IMR-90 (cell line): ENCODE measurements at regions not wholly inside any gene's neighbourhood (a gene's known extent, or its start where the extent isn't known, plus 50 kb on each side); places are given as distances from the start of the nearest gene placed in this dataset.

Source experiments
- ATAC-seq: fragments of 200-7000 bp; cut with Tn5 transposase; 2 replicates; pipeline ENCODE4 v1.9.1; 2020; ENCODE audit warnings: low read depth, mild to moderate bottlenecking, moderate library complexity
- BruUV-seq: library from RNA; stranded (reverse); fragments of 400-500 nt; replicated peaks from 2 replicates; lab custom pipeline; 2021; lab: Mats Ljungman, UMichigan
- CTCF ChIA-PET: fragments of 300-600 bp; formaldehyde crosslinking; extraction: SDS; loops from one replicate; lab custom pipeline; 2021; ENCODE audit warnings: antibody characterized with exemption; lab: Yijun Ruan, JAX
- POLR2A ChIA-PET: fragments of 300-600 bp; sonication (Branson Sonifier 250); formaldehyde crosslinking; loops from one replicate; lab custom pipeline; 2022; ENCODE audit warnings: antibody characterized with exemption; ENCODE audit not compliant: unreplicated experiment; lab: Charles Lee
- DNase-seq: peaks from one replicate; pipeline ENCODE4 v3.0.0; 2013
- H2AFZ ChIP-seq: replicated peaks from 2 replicates; pipeline ENCODE3; 2013; ENCODE audit warnings: low read length, mild to moderate bottlenecking; ENCODE audit not compliant: poor library complexity
- H2AK5ac ChIP-seq: 2 replicates; pipeline ENCODE4 v1.6.1; 2013; ENCODE audit warnings: low read depth, low read length, inconsistent platforms
- H2AK9ac ChIP-seq: replicated peaks from 2 replicates; pipeline ENCODE3; 2013; ENCODE audit warnings: mild to moderate bottlenecking, low read depth, low read length, moderate library complexity; ENCODE audit not compliant: poor library complexity
- H2BK120ac ChIP-seq: 2 replicates; pipeline ENCODE4 v1.6.1; 2013; ENCODE audit warnings: low read depth, low read length, inconsistent platforms
- H2BK15ac ChIP-seq: 3 replicates; pipeline ENCODE4 v1.6.1; 2013; ENCODE audit warnings: low read depth, low read length, inconsistent platforms
- H2BK20ac ChIP-seq: 2 replicates; pipeline ENCODE4 v1.6.1; 2013; ENCODE audit warnings: low read depth, mild to moderate bottlenecking, inconsistent platforms, low read length, moderate library complexity
- H2BK5ac ChIP-seq: 2 replicates; pipeline ENCODE4 v1.6.1; 2013; ENCODE audit warnings: mild to moderate bottlenecking, low read depth, low read length, inconsistent platforms; ENCODE audit not compliant: poor library complexity, severe bottlenecking
- H3K14ac ChIP-seq: replicated peaks from 2 replicates; pipeline ENCODE4 v1.6.1; 2013; ENCODE audit warnings: low read depth, low read length, inconsistent platforms
- H3K18ac ChIP-seq: 2 replicates; pipeline ENCODE4 v1.6.1; 2013; ENCODE audit warnings: low read depth, low read length, control low read depth
- H3K23ac ChIP-seq: 2 replicates; pipeline ENCODE4 v1.6.1; 2013; ENCODE audit warnings: low read depth, low read length, inconsistent platforms
- H3K27ac ChIP-seq: 2 replicates; pipeline ENCODE4 v1.5.1; 2013; ENCODE audit warnings: mild to moderate bottlenecking, control low read depth, low read length; ENCODE audit not compliant: insufficient read depth
- H3K27me3 ChIP-seq: 2 replicates; pipeline ENCODE4 v1.6.1; 2013; ENCODE audit warnings: low read length; ENCODE audit not compliant: control insufficient read depth, insufficient read depth
- H3K36me3 ChIP-seq: 2 replicates; pipeline ENCODE4 v1.6.1; 2013; ENCODE audit warnings: low read length, mixed read lengths; ENCODE audit not compliant: control insufficient read depth, insufficient read depth
- H3K4ac ChIP-seq: 2 replicates; pipeline ENCODE4 v1.6.1; 2013; ENCODE audit warnings: low read depth, low read length, inconsistent platforms
- H3K4me1 ChIP-seq: 2 replicates; pipeline ENCODE4 v1.6.1; 2013; ENCODE audit warnings: low read length, mixed read lengths; ENCODE audit not compliant: control insufficient read depth, insufficient read depth
- H3K4me2 ChIP-seq: 2 replicates; pipeline ENCODE4 v1.6.1; 2013; ENCODE audit warnings: low read depth, mild to moderate bottlenecking, control low read depth, low read length, moderate library complexity
- H3K4me3 ChIP-seq: 2 replicates; pipeline ENCODE4 v1.5.1; 2013; ENCODE audit warnings: low read depth, mild to moderate bottlenecking, control low read depth, low read length, moderate library complexity; ENCODE audit not compliant: insufficient read depth
- H3K56ac ChIP-seq: 2 replicates; pipeline ENCODE4 v1.6.1; 2013; ENCODE audit warnings: low read length, inconsistent platforms; ENCODE audit not compliant: insufficient read depth; ENCODE audit errors: extremely low read depth
- H3K79me1 ChIP-seq, 2 experiments: 2 replicates each; pipeline ENCODE4 v1.6.1; 2013; ENCODE audit warnings: low read length in 2 of 2, inconsistent platforms in 1 of 2, low read depth in 1 of 2
- H3K9ac ChIP-seq: 2 replicates; pipeline ENCODE4 v1.6.1; 2013; ENCODE audit warnings: low read depth, low read length, control low read depth
- H3K9me1 ChIP-seq: 2 replicates; pipeline ENCODE4 v1.6.1; 2013; ENCODE audit warnings: low read length, inconsistent platforms; ENCODE audit not compliant: insufficient read depth
- H3K9me3 ChIP-seq: 2 replicates; pipeline ENCODE4 v1.6.1; 2013; ENCODE audit warnings: low read length; ENCODE audit not compliant: control insufficient read depth, insufficient read depth
- H4K20me1 ChIP-seq: 2 replicates; pipeline ENCODE4 v1.6.1; 2013; ENCODE audit warnings: low read length, inconsistent platforms; ENCODE audit not compliant: insufficient read depth
- H4K5ac ChIP-seq: 2 replicates; pipeline ENCODE4 v1.6.1; 2013; ENCODE audit warnings: mild to moderate bottlenecking, low read depth, low read length, control low read depth
- H4K8ac ChIP-seq, 2 experiments: 2 replicates each; pipeline ENCODE4 v1.6.1; 2013; ENCODE audit warnings: low read depth in 2 of 2, low read length in 2 of 2, control low read depth in 1 of 2, inconsistent platforms in 1 of 2
- H4K91ac ChIP-seq: 2 replicates; pipeline ENCODE4 v1.6.1; 2013; ENCODE audit warnings: low read depth, low read length, inconsistent platforms; ENCODE audit not compliant: insufficient read depth
- BHLHE40 ChIP-seq: fragments of 150-350 bp; IDR thresholded peaks from 2 replicates; pipeline ENCODE4 v1.6.1; 2016; ENCODE audit warnings: mild to moderate bottlenecking, low read depth, low read length
- CEBPB ChIP-seq: IDR thresholded peaks from 2 replicates; pipeline ENCODE4 v1.6.1; 2012; ENCODE audit warnings: low read depth, low read length, improper control_type of control experiment
- CHD1 ChIP-seq: IDR thresholded peaks from 2 replicates; pipeline ENCODE4 v1.6.1; 2012; ENCODE audit warnings: low read depth, low read length, improper control_type of control experiment
- FOS ChIP-seq: fragments of 150-350 bp; IDR thresholded peaks from 2 replicates; pipeline ENCODE4 v1.6.1; 2016; ENCODE audit warnings: low read depth, low read length
- MAFK ChIP-seq: IDR thresholded peaks from 2 replicates; pipeline ENCODE4 v1.6.1; 2012; ENCODE audit warnings: low read depth, low read length, improper control_type of control experiment
- MAZ ChIP-seq: IDR thresholded peaks from 2 replicates; pipeline ENCODE4 v1.6.1; 2012; ENCODE audit warnings: low read depth, mild to moderate bottlenecking, low read length, improper control_type of control experiment, moderate library complexity, borderline replicate concordance
- MXI1 ChIP-seq: IDR thresholded peaks from 2 replicates; pipeline ENCODE4 v1.6.1; 2012; ENCODE audit warnings: low read depth, mild to moderate bottlenecking, low read length, moderate library complexity, borderline replicate concordance
- NFE2L2 ChIP-seq: fragments of 150-350 bp; IDR thresholded peaks from 2 replicates; pipeline ENCODE4 v1.6.1; 2016; ENCODE audit warnings: low read depth, mild to moderate bottlenecking, low read length
- POLR2A ChIP-seq: IDR thresholded peaks from 2 replicates; pipeline ENCODE4 v1.6.1; 2012; ENCODE audit warnings: mild to moderate bottlenecking, low read depth, low read length
- RAD21 ChIP-seq: IDR thresholded peaks from 2 replicates; pipeline ENCODE4 v1.6.1; 2012; ENCODE audit warnings: low read length, improper control_type of control experiment
- RCOR1 ChIP-seq: IDR thresholded peaks from 2 replicates; pipeline ENCODE4 v1.6.1; 2012; ENCODE audit warnings: mild to moderate bottlenecking, low read length, improper control_type of control experiment; ENCODE audit not compliant: insufficient replicate concordance
- RFX5 ChIP-seq: IDR thresholded peaks from 2 replicates; pipeline ENCODE4 v1.8.0; 2012; ENCODE audit warnings: low read depth, mild to moderate bottlenecking, low read length, moderate library complexity
- SMC3 ChIP-seq: fragments of 150-350 bp; IDR thresholded peaks from 2 replicates; pipeline ENCODE4 v1.6.1; 2016; ENCODE audit warnings: low read depth, mild to moderate bottlenecking, antibody characterized with exemption, low read length, moderate library complexity
- WGBS, 2 experiments: methylation state at CpG; one replicate each; pipeline versions ENCODE4 v1.1.5 to v1.1.7; 2013; ENCODE audit warnings: missing lambda C conversion rate in 2 of 2; ENCODE audit not compliant: insufficient read length in 1 of 2; ENCODE audit errors: extremely low coverage in 2 of 2; 5-methylcytosine and 5-hydroxymethylcytosine counted together
- dilution Hi-C: fragments of 300-500 bp; cut with HindIII; formaldehyde crosslinking; loops from one replicate; pipeline ENCODE4 v1.14.3; 2018; ENCODE audit warnings: low sequenced_read_pairs; ENCODE audit not compliant: unreplicated experiment
- in situ Hi-C: fragments of 300-500 bp; cut with MboI; formaldehyde crosslinking; loops from 3 replicates; pipeline ENCODE4 v1.14.3; 2019; ENCODE audit warnings: low sequenced_read_pairs, inconsistent platforms, mixed read lengths
- intact Hi-C: fragments of 100-400 bp; cut with micrococcal nuclease; formaldehyde crosslinking; loops from 2 replicates; pipeline ENCODE4 v1.10.0; 2022
- TF ChIP-seq, protein P1 (sequence below): fragments of 150-350 bp; IDR thresholded peaks from 2 replicates; pipeline ENCODE4 v1.6.1; 2017; ENCODE audit warnings: mild to moderate bottlenecking, antibody characterized with exemption, low read length, low read depth
- TF ChIP-seq, protein P2 (sequence below): fragments of 150-350 bp; IDR thresholded peaks from 2 replicates; pipeline ENCODE4 v1.6.1; 2016; ENCODE audit warnings: low read depth, mild to moderate bottlenecking, low read length, moderate library complexity, borderline replicate concordance
- TF ChIP-seq, protein P3 (sequence below): conservative IDR thresholded peaks from 2 replicates; pipeline ENCODE4 v1.5.1; 2012; ENCODE audit warnings: mild to moderate bottlenecking, low read depth, low read length, improper control_type of control experiment

DNA sequence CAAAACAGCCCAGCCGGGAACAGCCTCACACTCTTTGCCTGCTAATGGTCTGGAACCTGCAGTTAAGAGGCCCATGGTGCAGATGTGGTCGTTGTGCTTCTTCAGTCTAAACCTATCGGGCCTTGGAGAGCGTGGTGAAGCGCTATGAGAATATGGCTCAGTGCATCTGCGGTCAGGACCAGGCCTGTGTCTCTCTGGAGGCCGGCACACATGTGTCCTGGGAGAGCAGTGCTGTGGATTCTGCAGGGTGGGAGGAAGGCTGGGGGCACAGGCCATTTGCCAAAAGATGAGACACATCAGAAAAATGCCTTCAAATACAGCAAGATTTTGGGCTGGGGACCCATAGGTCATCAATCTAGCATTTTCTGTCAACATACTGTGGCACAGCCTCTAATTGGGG lies 231.5 kb upstream of the GLI3 start:
- H3K9me3 ChIP-seq, result no peaks in the 10 kb centered on the region
- no peak overlapping the region for H2BK120ac ChIP-seq
- H3K4me2 ChIP-seq, result no peak overlapping the region
- intact Hi-C loops (no loop called here), in situ Hi-C loops (no loop called here), dilution Hi-C loops (no loop called here)
- H3K4me3 ChIP-seq, result no peak overlapping the region
- no peak overlapping the region for H2AK9ac ChIP-seq
- H3K27me3 ChIP-seq, result no peaks in the 10 kb centered on the region; the same call in none of the 2 replicates
- no peak for DNase-seq
- H3K18ac ChIP-seq, result no peak overlapping the region
- no peaks in the 10 kb centered on the region for H3K79me1 ChIP-seq
- H3K23ac ChIP-seq, result no peak overlapping the region
- H2BK15ac ChIP-seq, result no peak overlapping the region
- H2AK5ac ChIP-seq, result no peak overlapping the region
- no peak overlapping the region for H2AFZ ChIP-seq
- H3K4ac ChIP-seq, result no peak overlapping the region
- no peaks in the 10 kb centered on the region for H3K9me1 ChIP-seq
- H3K9ac ChIP-seq, result no peak overlapping the region
- H3K56ac ChIP-seq, result no peak overlapping the region
- no peaks in the 10 kb centered on the region for H3K36me3 ChIP-seq
- no TSS peak for BruUV-seq
- TF ChIP-seq, protein P1, sequence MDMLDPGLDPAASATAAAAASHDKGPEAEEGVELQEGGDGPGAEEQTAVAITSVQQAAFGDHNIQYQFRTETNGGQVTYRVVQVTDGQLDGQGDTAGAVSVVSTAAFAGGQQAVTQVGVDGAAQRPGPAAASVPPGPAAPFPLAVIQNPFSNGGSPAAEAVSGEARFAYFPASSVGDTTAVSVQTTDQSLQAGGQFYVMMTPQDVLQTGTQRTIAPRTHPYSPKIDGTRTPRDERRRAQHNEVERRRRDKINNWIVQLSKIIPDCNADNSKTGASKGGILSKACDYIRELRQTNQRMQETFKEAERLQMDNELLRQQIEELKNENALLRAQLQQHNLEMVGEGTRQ, result no peak
- TF ChIP-seq FOS (no peak), SMC3 (no peak), POLR2A (no peak), MAFK (no peak), CHD1 (no peak), MAZ (no peak), NFE2L2 (no peak), MXI1 (no peak), BHLHE40 (no peak), RAD21 (no peak), RCOR1 (no peak), RFX5 (no peak), CEBPB (no peak)
- TF ChIP-seq, protein P2, sequence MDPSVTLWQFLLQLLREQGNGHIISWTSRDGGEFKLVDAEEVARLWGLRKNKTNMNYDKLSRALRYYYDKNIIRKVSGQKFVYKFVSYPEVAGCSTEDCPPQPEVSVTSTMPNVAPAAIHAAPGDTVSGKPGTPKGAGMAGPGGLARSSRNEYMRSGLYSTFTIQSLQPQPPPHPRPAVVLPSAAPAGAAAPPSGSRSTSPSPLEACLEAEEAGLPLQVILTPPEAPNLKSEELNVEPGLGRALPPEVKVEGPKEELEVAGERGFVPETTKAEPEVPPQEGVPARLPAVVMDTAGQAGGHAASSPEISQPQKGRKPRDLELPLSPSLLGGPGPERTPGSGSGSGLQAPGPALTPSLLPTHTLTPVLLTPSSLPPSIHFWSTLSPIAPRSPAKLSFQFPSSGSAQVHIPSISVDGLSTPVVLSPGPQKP, result no peak
- TF ChIP-seq, protein P3, sequence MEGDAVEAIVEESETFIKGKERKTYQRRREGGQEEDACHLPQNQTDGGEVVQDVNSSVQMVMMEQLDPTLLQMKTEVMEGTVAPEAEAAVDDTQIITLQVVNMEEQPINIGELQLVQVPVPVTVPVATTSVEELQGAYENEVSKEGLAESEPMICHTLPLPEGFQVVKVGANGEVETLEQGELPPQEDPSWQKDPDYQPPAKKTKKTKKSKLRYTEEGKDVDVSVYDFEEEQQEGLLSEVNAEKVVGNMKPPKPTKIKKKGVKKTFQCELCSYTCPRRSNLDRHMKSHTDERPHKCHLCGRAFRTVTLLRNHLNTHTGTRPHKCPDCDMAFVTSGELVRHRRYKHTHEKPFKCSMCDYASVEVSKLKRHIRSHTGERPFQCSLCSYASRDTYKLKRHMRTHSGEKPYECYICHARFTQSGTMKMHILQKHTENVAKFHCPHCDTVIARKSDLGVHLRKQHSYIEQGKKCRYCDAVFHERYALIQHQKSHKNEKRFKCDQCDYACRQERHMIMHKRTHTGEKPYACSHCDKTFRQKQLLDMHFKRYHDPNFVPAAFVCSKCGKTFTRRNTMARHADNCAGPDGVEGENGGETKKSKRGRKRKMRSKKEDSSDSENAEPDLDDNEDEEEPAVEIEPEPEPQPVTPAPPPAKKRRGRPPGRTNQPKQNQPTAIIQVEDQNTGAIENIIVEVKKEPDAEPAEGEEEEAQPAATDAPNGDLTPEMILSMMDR, result no peak
- 69% methylated on average over 5 of the region's 7 CpGs; no CpG with 5 or more reads in 1 of the 2 experiments for WGBS, 2 experiments
- no peak overlapping the region for H2BK5ac ChIP-seq
- no peak overlapping the region for H2BK20ac ChIP-seq
- H4K20me1 ChIP-seq, result no peaks in the 10 kb centered on the region
- no peak overlapping the region for H4K91ac ChIP-seq
- ChIA-PET CTCF (no interaction called here), POLR2A (no interaction called here)
- H3K14ac ChIP-seq, result no peak overlapping the region
- no peak overlapping the region for H3K27ac ChIP-seq
- no peaks in the 10 kb centered on the region for H3K4me1 ChIP-seq
- H4K5ac ChIP-seq, result no peak overlapping the region
- H4K8ac ChIP-seq, result no peak overlapping the region
- ATAC-seq, result no peak
